ENCODE measurements at regions not wholly inside any gene's neighbourhood (a gene's known extent, or its start where the extent isn't known, plus 50 kb on each side); places are given as distances from the start of the nearest gene placed in this dataset.
"Not testable (repeated sequence)": the region's sequence is repeated elsewhere in the genome, so short reads cannot be mapped to it uniquely, and the experiment has no call there.

DNA sequence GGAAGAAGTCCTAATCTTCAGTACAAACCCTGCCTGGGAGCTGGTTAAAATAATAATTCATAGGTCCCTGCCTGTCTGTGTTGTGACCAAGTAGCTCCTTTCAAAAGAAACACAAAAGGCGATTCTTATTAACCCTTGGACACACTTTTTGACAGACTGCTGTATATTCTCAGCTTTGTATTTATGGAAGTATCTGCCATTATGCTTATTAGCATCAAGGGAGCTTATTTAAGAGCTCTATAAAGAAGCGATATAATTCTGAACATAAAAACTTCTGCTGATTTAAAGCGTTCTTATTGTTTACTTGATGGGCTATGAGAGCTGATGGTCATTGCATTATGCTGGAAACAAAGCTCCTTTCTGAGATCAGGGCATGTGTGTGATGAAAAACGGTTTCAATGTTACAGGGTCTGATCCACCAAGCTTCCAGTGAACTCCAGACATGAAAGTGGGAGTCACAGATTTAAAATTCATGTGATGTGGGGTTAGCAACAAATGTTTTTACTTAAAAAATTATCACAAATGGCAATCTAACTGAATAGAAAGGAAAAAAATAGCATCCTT lies 181.8 kb upstream of the PDE10A start:
- no peak for DNase-seq (ENCODE audit: low spot score)

DNA sequence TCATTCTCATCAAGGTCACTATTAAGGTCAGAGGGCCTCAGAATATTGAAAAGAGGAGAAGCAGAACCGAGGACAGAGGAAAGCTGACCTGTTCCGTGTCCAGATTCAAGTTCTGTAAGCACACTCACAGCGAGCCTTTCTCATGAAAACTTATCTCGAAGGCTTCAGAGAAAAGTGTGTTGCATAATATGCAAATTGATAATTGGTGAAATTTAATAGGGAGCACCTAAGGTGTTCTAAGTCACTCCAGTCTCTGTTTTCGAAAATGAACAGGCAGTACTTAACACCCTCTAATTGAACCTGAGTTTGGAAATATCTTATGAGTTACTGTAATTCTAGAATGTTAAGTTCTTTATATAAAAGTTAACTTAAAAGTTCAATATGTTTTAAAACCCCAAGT lies 181.2 kb upstream of the PDE10A start:
- no peak for DNase-seq (ENCODE audit: low spot score)

DNA sequence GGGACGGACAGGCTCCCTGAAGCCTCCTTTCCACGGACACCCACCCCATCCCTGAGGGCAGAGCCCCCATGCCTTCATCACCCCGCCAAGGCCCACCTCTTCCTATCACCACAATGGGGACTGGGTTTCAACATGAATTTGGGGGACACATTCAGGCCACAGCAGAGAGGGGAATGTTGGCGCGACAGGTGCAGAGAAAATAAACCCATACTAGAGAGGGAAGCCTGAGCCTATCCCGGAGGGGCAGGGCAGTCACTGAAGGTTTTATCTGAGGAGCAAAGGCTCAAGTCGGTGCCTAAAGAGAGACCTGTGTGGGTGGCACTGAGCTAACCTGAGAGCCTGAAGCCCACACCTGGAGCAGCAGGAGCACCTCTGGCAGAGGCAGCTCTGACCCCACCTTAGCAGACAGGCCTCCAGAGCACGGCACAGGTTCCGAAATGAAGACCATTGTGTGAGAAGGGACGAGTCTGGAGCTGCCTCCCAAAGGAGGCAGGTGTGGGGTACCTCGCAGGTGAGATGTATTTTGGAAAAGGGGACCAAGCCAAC lies 180.6 kb upstream of the PDE10A start:
- no peak for DNase-seq (ENCODE audit: low spot score)

DNA sequence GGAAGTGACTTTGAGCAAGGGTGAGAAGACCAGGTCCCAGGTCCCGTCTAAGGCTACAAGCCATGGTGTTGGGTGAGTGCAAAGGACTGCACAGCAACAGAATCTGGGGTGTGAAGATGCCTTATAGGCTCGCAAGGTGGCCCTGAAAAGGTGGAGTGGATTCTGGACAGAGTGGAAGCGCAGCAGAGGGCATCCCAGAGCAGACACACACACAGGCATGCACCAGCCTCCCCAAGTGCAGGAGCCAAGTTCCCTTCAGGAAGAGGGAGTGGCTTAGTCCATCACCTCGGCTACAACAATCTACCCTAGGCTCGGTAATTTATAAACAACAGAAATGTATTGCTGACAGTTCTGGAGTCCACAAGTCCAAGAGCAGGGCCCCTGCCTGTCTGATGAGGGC lies 180.1 kb upstream of the PDE10A start:
- DNase-seq (ENCODE audit: low spot score), result no peak

DNA sequence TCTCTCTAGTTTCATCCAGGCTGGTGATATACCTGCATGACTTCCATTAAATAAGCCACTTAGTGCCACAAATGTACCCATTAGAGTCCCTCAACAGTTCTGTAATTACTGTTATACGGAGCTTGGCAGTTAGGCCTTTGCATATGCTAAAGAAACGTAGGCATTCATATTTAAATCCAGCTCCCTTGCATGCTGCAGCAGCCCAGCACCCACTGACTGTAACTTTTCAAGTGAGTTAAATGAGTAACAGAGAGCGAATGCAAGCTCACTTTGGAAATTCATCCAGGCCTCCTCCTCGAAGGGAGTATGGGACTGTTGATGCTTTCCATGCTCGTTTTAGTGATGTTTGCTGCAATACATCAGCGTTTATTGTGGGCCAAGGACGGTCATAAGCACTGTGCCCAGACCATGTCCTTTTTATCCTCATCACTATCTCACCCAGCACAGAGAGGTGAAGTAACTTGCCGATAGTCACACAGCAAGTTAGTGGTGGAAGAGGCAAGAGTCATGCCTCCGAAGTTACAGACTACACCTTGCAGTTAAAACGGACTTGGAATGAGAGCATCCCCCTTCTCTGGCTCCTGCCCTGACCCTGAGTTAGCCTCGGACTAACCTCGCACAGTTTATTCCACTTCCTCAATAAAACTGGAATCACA lies 179.4 kb upstream of the PDE10A start:
- DNase-seq (ENCODE audit: low spot score), result no peak

DNA sequence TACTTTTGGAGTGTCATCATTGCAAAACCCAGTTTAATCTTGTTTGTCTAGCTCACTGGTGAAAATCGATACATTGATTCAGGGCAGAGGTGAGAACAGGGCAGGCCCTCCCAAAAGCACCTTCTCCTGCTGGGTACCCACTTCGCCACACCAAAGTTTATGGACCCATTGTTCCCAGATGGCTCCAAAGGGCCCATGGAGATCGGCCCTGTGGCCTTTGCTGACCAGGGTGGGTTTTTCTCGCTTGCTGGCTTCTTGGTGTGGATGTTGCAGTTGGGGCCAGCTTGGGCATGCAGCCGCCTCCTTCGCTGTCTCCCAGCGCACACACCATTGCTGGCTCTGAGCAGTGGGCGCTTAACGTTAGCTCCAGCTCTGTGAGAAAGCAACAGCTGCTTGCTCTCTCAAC lies 178.1 kb upstream of the PDE10A start:
- DNase-seq (ENCODE audit: low spot score), result no peak

DNA sequence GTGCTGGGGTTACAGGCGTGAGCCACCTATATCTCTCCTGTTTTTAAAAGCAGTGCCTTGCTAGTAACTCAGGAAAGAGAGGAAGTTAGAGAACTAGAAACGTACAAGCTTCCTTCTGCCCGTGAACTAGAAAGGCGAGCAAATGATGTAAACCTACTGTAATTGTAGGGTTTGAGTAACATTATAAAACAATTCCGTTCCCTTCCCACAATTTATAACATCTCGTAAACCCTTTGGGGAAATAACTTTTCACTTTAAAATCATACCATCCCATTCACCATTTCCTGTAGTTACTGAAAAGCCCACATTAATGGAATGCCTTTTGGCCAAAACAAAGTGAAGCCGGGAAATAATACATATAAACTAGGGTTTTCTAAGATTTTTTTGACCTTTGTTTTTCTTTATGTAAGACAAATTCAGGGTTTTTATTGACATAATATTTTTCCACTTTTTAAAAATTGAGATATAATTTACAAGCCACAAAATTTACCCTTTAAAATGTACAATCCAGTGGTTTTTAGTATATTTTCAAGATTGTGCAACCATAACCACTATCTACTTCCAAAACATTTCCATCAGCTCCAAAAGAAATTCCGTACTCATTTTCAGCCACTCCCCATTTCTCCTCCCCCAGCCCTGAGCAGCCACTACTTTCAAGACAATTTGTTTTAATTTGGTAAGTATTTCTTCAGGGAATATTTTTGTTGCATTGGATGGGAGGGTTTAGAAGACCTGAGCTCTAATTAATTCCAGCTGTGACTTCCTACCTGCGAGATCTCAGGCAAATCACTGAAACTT lies 175.1 kb upstream of the PDE10A start:
- DNase-seq (ENCODE audit: low spot score), result no peak

DNA sequence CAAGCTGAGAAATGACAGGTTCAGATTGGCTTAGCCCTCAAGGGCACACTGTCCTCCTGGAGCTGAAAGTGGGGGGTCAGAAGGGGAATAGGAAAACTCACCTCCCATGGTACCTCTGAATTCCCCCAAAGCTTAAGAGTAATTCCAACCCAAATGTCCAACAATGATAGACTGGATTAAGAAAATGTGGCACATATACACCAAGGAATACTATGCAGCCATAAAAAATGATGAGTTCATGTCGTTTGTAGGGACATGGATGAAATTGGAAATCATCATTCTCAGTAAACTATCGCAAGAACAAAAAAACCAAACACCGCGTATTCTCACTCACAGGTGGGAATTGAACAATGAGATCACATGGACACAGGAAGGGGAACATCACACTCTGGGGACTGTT lies 173.6 kb upstream of the PDE10A start:
- not testable (repeated sequence) for DNase-seq (ENCODE audit: low spot score)

DNA sequence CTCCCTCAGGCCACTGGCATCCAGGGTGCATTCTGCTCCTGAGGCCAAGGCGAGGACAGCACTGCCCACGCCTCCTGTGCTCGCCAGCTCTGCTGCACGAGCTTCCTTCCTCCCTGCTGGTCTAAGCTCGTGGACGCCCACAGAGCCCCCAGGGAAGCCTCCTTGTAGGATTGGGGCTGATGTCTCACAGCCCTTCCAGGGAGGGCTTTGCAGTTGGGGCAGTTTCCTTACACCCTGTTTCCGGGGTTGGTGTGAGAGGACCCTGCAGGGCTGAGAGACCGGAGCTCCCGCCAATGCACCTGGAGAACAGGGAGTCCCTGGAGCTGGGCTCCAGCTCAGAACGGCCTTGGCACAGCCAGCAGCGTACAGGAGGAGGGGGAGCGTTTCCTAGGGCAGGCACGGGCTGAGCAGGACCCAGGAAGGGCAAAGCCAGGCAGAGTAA lies 172.4 kb upstream of the PDE10A start:
- DNase-seq (ENCODE audit: low spot score), result no peak

DNA sequence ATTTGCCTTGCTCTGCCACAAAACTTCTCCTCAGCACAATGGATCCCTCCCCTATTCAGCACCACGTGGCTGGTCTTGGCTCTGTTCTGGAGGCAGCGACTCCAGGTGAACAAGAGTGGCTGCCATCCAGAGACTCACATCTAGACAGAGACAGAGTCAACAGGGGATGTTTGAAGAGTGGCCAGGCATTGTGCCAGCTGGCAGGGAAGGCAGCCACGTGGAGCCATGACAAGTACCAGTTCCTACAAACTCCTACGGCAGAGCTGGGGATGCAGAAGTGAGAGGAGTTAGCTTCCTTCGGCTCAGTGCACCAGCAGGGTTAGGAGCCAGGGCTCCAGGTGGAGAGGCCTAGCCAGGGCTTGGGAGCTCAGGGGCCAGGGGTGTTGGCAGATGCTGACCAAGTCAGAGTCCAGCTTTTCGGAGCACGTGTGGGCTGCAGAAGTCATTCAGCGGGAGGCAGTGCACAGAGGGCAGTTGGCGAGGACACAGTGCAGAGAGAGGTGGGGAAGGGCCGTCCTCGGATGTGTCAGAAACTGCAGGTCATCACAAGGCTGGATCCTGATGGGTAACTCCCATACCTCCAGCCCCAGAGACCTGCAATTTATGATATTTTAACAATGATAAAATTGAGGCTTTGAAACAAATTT lies 171.7 kb upstream of the PDE10A start:
- no peak for DNase-seq (ENCODE audit: low spot score)

DNA sequence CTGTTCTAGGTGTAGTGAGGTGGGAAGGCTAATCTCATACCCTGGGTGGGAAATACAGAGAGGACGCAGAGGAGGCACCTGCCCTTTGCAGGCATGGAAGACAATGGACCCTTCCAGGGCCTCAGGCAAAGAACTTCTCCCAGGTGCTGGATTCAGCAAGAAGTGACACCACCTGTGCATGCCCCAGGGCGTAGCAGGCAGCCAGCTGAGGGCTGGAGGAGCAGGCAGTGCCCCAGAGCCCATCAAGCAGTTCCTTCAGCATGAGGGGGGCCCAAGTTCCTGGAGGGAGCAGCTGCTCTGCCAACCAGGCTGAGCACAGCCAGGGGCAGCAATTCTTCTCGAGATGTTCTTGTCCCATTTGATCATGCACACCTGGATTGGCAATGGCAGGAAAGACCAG lies 170.3 kb upstream of the PDE10A start:
- no peak for DNase-seq (ENCODE audit: low spot score)

DNA sequence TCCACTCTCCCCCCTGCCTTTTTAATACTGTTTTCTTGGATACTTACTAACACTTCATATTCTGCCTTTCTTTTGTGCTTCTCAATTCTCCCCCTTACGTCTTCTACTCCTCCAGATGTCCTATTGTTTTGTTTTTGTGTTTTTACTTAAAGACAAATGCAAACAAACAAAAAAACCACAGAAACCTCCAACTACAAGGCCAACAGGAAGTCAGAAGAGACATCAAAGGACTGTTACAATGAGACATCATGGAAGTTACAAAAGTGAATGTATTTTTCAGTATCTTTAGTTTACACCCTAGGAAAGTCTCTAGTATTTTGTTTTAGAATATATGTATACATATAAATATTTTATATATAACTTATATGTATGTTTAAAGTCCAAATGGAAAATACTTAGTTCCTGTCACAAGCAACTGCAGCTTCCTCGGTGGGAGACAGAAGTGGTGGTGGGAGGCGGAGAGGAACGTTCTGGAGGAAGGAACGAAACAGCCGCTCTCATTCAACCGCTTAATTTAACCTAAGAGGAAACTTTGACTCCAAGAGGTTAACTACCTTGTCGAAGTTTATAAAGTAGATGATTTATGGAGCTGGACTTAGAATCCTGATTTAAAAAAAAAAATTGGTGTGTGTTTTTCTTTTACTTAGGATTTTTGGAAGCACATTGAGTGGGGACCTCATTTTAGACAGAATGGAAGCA lies 168.9 kb upstream of the PDE10A start:
- DNase-seq (ENCODE audit: low spot score), result no peak

DNA sequence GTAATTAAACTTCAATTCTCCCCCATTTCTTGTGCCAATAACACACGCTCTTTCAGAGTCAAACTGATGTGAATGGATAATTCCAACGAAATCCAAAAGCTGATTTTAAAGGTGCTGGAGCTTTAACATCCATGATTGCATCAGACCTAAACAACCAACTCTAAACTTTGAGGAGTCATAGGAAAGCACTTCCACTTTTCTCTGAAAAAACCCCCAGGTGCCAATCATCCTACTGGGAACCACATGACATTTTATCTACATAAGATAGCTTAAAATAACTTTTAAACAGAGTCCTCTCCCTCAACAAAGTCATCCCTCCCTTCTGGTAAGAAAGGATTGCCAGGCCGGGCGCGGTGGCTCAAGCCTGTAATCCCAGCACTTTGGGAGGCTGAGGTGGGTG lies 167.7 kb upstream of the PDE10A start:
- no peak for DNase-seq (ENCODE audit: low spot score)

DNA sequence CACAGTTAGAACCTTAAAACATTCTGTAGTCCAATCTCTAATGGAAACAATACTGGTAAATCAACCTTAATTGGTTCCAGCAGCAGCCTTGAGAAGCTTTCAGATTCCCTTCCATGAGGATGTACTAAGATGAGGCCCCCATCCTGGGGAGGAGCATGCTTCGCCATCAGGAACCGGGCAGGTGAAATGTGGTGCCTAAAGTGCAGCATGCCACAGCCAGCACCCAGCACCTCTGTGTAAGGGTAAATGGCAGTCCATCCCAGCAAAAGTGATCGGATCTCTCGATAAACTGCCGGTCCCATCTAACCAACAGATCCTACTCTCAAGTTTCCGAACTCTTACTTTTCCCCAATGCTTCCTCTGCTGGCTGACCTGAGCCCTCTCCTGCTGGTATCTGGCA lies 166.3 kb upstream of the PDE10A start:
- no peak for DNase-seq (ENCODE audit: low spot score)

DNA sequence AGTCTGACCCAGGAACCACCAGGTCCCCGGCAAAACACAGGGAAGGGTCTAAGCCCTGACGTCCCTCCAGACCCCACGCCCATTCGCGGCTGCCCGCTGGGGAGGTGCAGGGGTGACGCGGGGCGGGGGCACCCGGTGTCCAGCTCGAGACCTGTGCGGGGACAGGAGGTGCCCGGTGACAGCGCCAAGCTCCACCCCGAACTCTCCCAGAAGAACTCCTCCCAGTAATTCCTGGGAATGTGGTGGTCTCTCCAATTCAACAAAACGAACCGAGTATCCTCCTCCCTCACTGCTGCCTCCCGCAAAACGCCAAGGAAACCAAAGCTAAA lies 164.1 kb upstream of the PDE10A start:
- no peak for DNase-seq (ENCODE audit: low spot score)

DNA sequence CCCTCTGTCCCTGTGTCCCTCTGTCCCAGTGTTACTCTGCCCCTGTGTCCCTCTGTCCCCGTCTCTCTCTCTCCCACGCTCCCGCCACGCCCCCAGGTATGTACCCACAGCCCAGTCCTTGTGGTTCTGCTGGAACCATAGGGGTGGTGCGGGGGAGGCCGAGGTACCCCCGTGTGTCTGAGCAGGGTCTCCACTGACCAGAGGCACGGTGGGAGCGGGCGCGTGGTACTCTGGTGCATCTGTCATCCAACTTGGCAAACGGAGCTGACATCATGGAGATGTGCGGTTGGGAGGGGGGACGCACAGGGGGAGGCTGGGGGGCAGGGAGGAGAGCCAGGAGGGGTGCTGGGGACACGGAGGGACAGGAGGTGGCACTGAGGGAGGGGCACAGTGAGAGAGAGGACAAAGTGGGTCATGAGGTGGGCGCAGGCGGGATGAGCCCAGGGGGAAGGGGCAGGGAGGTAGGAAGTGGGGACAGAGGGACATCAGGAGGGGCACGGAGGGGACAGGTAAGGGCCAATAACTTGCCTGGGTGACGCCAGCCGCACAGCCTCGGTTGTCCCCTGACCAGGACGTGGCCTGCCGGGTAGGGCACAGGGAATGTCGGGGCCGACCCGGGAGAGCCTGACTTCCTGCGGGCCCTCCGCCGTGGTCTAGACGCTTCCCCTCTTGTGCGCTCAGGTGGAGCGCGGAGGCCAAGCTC lies 163.6 kb upstream of the PDE10A start:
- DNase-seq (ENCODE audit: low spot score), result no peak

DNA sequence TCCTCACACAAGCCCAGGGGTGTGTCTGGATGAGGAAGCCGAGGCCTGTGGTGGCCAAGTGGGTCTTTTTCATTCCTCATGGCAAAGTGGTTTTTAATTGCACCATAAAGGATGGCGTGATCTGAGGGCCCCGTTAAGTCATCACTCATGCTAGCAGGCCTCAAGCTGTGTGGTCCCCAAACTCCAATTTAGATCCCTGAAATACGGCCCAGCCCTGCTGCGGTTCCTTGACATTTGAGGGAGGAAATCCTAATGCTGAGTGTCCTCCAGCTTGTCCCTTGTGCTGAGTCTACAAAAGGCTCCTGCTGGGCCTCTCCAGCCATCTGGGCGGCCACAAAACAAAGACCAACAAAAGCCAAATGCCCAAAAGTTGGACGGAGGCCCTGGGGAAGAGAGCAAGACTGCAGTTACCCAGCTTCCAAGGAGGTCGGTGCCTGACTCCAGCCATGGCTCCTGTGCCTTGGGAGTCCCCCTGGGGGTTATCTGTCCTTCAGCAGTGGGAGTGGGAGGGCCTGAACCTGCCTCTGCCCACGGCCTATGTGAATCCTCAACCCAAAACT lies 162.3 kb upstream of the PDE10A start:
- DNase-seq (ENCODE audit: low spot score), result no peak

DNA sequence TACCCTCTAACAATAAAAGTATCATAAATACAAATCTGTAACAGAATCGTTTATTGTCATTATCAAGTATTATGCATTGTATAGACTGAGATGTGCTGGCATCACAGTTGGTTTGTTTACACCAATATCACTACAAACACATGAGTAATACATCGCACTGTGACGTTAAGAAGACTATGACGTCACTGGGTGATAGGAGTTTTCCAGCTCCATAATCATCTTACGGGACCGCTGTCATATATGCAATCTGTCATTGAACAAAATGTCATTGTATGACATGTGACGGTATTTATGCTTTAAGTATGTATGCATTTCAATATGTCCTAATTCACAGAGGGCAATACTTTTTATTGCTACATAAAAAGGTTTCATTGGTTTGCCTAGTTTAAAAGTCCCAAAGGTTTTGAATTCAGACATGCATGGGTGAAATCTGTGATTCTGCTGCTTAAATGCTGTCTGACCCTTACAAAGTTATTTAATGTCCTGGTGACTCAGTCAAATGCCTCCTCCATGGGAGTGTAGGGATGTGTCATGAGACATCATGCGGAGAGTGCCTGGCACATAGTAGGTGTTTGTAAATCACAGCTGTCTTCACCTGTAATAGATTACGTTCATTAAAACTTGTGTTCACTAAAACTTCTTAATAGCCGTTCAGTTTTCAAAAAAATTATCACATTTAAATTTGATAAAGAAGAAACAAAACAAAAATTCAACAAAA lies 160.7 kb upstream of the PDE10A start:
- no peak for DNase-seq (ENCODE audit: low spot score)

DNA sequence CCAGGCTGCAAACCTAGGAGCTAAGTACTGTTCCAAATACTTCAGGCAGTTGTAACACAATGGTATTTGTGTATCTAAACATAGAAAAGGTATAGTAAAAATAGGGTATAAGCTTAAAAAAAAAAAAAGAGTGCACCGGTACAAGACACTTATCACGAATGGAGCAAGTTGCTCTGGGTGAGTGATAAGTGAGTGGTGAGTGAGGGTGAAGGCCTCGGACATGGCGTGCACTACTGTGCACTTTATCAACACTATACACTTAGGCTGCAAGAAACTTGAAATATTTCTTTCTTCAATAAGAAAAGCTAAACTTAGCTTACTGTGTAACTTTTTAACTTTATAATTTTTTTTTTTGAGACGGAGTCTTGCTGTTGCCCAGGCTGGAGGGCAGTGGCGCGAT lies 159.5 kb upstream of the PDE10A start:
- no peak for DNase-seq (ENCODE audit: low spot score)

DNA sequence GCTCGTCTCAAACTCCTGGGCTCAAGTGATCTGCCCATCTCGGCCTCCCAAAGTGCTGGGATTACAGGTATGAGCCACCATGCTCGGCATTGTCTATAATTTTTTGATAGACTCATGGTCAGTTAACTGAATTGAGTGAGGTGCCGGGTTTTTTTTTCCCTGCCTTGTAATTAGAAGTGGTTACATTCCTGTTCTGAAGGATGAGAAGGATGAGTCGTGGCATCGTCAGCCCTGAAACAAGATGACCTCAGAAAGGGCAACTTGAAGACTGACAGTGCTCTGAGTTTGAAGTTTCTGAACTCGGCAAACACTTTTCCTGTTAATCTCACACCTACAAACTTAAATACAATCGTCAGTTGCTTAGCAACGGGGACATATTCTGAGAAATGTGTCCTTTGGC lies 158.7 kb upstream of the PDE10A start:
- no peak for DNase-seq (ENCODE audit: low spot score)

DNA sequence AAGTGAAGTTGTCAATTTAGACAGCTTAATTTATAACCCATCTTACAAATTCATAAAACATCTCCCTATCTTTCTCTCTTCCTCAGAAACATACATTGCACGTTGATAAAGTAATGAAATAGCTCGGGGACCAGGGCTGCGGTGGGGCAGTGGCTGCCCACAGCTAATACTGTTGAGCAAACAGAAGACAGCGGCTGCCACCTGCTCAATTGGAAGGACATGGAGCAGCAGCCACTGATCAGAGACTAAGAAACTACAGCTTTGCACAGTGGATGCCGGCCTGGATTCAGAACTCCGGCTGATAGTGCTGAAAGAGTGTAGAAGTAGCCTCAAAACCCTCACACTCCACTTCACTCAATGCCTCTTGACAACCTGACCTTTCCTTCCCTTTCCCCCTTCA lies 157.9 kb upstream of the PDE10A start:
- no peak for DNase-seq (ENCODE audit: low spot score)

All from hematopoietic multipotent progenitor cell treated with erythropoietin and hydrocortisone succinate and interleukin-3 and kit ligand, for 15 days (in vitro differentiated cells).